ENCODE measurements at regions not wholly inside any gene's neighbourhood (a gene's known extent, or its start where the extent isn't known, plus 50 kb on each side); places are given as distances from the start of the nearest gene placed in this dataset.

DNA sequence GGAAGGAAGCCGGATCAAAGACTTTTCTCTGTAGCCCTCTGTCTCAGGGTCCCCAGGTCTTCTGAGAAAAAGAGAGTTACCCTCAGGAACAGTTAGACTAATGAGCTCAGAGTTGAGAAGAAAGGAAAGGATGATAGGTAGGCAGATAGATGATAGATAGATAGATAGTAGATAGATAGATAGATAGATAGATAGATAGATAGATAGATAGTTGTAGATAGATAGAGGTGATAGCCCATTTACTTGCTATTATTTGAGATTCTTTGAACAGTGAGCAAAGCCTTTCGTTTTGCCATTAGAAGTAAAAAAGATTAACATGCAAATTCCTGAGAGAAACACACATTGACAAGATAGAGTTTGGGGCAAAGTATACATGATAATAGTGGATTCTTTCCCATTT is 86.9 kb upstream of the KIT start:
- POLR2A ChIA-PET (ENCODE audit: unreplicated experiment) = no interaction called here
- no peaks in the 10 kb centered on the region for H3K79me1 ChIP-seq (ENCODE audit: low read depth in 1 of 2, low read length in 2 of 2)
- in situ Hi-C loops (cut with MboI; ENCODE audit: low sequenced_read_pairs) = no loop called here
- H3K27ac ChIP-seq (ENCODE audit: insufficient read depth, low read length) = no peak overlapping the region
- ATAC-seq (ENCODE audit: low read depth) = no peak
- intact Hi-C loops (cut with micrococcal nuclease) = no loop called here
- H2BK120ac ChIP-seq (ENCODE audit: low read depth, low read length) = no peak overlapping the region
- no peak overlapping the region for H3K23ac ChIP-seq (ENCODE audit: low read depth, low read length)
- no peak for DNase-seq
- no peak overlapping the region for H3K4me3 ChIP-seq (ENCODE audit: insufficient read depth, low read depth, low read length)
- no peak overlapping the region for H3K4me2 ChIP-seq (ENCODE audit: low read depth, low read length)
- no peak for TF ChIP-seq NFE2L2 (IDR thresholded peaks at IDR 0.05; ENCODE audit: low read depth, low read length)
- TF ChIP-seq MAZ (IDR thresholded peaks at IDR 0.05; ENCODE audit: borderline replicate concordance, low read depth, low read length) = no peak
- TF ChIP-seq, protein P1, sequence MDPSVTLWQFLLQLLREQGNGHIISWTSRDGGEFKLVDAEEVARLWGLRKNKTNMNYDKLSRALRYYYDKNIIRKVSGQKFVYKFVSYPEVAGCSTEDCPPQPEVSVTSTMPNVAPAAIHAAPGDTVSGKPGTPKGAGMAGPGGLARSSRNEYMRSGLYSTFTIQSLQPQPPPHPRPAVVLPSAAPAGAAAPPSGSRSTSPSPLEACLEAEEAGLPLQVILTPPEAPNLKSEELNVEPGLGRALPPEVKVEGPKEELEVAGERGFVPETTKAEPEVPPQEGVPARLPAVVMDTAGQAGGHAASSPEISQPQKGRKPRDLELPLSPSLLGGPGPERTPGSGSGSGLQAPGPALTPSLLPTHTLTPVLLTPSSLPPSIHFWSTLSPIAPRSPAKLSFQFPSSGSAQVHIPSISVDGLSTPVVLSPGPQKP (IDR thresholded peaks at IDR 0.05; ENCODE audit: borderline replicate concordance, low read depth, low read length) = no peak
- TF ChIP-seq MAFK (IDR thresholded peaks at IDR 0.05; ENCODE audit: low read depth, low read length) = no peak
- TF ChIP-seq POLR2A (IDR thresholded peaks at IDR 0.05; ENCODE audit: low read depth, low read length) = no peak
- no peak for TF ChIP-seq BHLHE40 (IDR thresholded peaks at IDR 0.05; ENCODE audit: low read depth, low read length)
- TF ChIP-seq SMC3 (IDR thresholded peaks at IDR 0.05; ENCODE audit: low read depth, low read length) = no peak
- TF ChIP-seq FOS (IDR thresholded peaks at IDR 0.05; ENCODE audit: low read depth, low read length) = no peak
- TF ChIP-seq, protein P2, sequence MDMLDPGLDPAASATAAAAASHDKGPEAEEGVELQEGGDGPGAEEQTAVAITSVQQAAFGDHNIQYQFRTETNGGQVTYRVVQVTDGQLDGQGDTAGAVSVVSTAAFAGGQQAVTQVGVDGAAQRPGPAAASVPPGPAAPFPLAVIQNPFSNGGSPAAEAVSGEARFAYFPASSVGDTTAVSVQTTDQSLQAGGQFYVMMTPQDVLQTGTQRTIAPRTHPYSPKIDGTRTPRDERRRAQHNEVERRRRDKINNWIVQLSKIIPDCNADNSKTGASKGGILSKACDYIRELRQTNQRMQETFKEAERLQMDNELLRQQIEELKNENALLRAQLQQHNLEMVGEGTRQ (IDR thresholded peaks at IDR 0.05; ENCODE audit: low read depth, low read length) = no peak
- no peak for TF ChIP-seq RFX5 (IDR thresholded peaks at IDR 0.05; ENCODE audit: low read depth, low read length)
- TF ChIP-seq CHD1 (IDR thresholded peaks at IDR 0.05; ENCODE audit: low read depth, low read length) = no peak
- TF ChIP-seq, protein P3, sequence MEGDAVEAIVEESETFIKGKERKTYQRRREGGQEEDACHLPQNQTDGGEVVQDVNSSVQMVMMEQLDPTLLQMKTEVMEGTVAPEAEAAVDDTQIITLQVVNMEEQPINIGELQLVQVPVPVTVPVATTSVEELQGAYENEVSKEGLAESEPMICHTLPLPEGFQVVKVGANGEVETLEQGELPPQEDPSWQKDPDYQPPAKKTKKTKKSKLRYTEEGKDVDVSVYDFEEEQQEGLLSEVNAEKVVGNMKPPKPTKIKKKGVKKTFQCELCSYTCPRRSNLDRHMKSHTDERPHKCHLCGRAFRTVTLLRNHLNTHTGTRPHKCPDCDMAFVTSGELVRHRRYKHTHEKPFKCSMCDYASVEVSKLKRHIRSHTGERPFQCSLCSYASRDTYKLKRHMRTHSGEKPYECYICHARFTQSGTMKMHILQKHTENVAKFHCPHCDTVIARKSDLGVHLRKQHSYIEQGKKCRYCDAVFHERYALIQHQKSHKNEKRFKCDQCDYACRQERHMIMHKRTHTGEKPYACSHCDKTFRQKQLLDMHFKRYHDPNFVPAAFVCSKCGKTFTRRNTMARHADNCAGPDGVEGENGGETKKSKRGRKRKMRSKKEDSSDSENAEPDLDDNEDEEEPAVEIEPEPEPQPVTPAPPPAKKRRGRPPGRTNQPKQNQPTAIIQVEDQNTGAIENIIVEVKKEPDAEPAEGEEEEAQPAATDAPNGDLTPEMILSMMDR (conservative IDR thresholded peaks at IDR 0.05; ENCODE audit: low read depth, low read length) = no peak
- no peak for TF ChIP-seq MXI1 (IDR thresholded peaks at IDR 0.05; ENCODE audit: borderline replicate concordance, low read depth, low read length)
- no peak for TF ChIP-seq CEBPB (IDR thresholded peaks at IDR 0.05; ENCODE audit: low read depth, low read length)
- no peak for TF ChIP-seq RCOR1 (IDR thresholded peaks at IDR 0.05; ENCODE audit: insufficient replicate concordance, low read length)
- TF ChIP-seq RAD21 (IDR thresholded peaks at IDR 0.05; ENCODE audit: low read length) = no peak
- dilution Hi-C loops (cut with HindIII; ENCODE audit: low sequenced_read_pairs, unreplicated experiment) = no loop called here
- H3K4ac ChIP-seq (ENCODE audit: low read depth, low read length) = no peak overlapping the region
- no peak overlapping the region for H2AK9ac ChIP-seq (replicated peaks; ENCODE audit: low read depth, low read length, poor library complexity)
- CTCF ChIA-PET = no interaction called here
- no peak overlapping the region for H4K91ac ChIP-seq (ENCODE audit: insufficient read depth, low read depth, low read length)
- no peak overlapping the region for H3K56ac ChIP-seq (ENCODE audit: extremely low read depth, insufficient read depth, low read length)
- no peak overlapping the region for H2BK5ac ChIP-seq (ENCODE audit: low read depth, low read length, poor library complexity, severe bottlenecking)
- H3K4me1 ChIP-seq (ENCODE audit: control insufficient read depth, insufficient read depth, low read length) = peaks cover 9% of the 10 kb centered on the region
- no peak overlapping the region for H2AK5ac ChIP-seq (ENCODE audit: low read depth, low read length)
- H4K20me1 ChIP-seq (ENCODE audit: insufficient read depth, low read length) = no peaks in the 10 kb centered on the region
- no peaks in the 10 kb centered on the region for H3K9me3 ChIP-seq (ENCODE audit: control insufficient read depth, insufficient read depth, low read length)
- WGBS, 2 experiments (ENCODE audit: extremely low coverage in 2 of 2, insufficient read length in 1 of 2) = no CpG with 5 or more reads among the region's 2 CpGs
- no peaks in the 10 kb centered on the region for H3K27me3 ChIP-seq (ENCODE audit: control insufficient read depth, insufficient read depth, low read length)
- no peaks in the 10 kb centered on the region for H3K36me3 ChIP-seq (ENCODE audit: control insufficient read depth, insufficient read depth, low read length)
- H4K5ac ChIP-seq (ENCODE audit: low read depth, low read length) = no peak overlapping the region
- BruUV-seq (replicated peaks) = no TSS peak
- H3K18ac ChIP-seq (ENCODE audit: low read depth, low read length) = no peak overlapping the region
- no peak overlapping the region for H2AFZ ChIP-seq (replicated peaks; ENCODE audit: low read length, poor library complexity)
- H3K9me1 ChIP-seq (ENCODE audit: insufficient read depth, low read length) = peaks cover 16% of the 10 kb centered on the region
- H4K8ac ChIP-seq (ENCODE audit: low read depth in 2 of 2, low read length in 2 of 2) = no peak overlapping the region
- H2BK20ac ChIP-seq (ENCODE audit: low read depth, low read length) = no peak overlapping the region
- no peak overlapping the region for H3K9ac ChIP-seq (ENCODE audit: low read depth, low read length)
- H3K14ac ChIP-seq (replicated peaks; ENCODE audit: low read depth, low read length) = no peak overlapping the region
- no peak overlapping the region for H2BK15ac ChIP-seq (ENCODE audit: low read depth, low read length)

All from IMR-90 (cell line).